HG03175 (cell line): ENCODE measurements at regions not wholly inside any gene's neighbourhood (a gene's known extent, or its start where the extent isn't known, plus 50 kb on each side); places are given as distances from the start of the nearest gene placed in this dataset.

Experiments
- ATAC-seq: cut with Tn5 transposase; IDR thresholded peaks from one replicate; pipeline ENCODE4 v1.9.1; 2021; ENCODE audit warnings: mild to moderate bottlenecking, moderate library complexity; ENCODE audit not compliant: unreplicated experiment

- ATAC-seq = no peak
Measured at GRCh38 chr4:38230121-38230801, 270.1 kb downstream of the PTTG2 start.

DNA sequence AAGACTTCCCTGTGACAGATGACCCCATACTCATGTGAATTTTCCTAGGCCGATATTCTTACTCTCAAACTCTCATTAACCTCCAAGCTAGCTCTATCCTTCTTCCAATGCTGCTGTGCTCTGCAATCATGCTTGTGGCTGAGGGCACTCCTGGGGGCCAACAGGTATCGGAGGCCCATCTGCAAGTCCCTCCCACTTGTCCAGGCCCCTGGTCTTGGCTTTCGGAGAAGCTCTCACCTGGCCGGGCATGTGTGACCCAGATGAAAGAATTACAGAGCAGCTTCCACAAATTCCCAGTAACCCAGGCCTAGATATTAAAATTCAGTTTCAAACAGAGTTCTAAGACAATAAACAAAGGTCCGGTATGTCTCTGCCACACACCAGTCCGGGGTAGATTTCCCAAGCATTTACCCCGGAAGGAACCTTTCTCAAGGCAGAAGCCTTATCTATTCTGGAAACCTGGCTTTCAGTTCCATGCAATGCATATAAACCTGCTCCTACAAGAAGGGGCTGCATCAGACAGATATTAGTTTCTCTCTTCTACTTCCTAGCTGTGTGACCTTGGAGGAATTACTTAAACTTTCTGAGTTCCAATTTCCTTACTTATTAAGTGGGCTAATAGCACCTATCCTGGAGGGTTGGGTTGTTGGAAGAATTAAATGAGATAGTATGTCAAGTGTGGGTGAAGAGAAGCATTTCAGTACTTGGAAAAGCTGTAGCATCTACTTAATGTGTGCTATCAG is 270.8 kb downstream of the PTTG2 start:
- ATAC-seq = no peak

DNA sequence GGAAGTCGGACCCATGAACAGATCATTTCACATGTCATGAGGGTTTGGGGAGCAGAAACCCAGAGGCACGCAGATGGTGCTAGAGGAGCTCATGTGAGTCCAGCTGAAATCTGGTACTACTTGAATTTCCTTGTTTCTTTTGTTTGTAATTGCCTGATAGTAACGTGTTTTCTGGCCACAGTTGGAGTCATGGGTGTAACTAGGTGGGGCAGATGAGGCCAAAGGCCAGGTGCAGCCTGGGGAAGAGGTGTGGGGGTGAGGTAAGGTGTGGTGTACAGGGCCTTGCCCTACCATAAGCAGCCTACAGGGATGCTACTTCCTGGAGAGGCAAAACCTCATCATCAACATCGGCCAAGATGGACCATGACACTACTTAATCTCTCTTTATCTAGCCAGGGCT is 271.4 kb downstream of the PTTG2 start:
- ATAC-seq = no peak

- ATAC-seq = no peak
Measured at GRCh38 chr4:38232741-38233140, 272.5 kb downstream of the PTTG2 start.

DNA sequence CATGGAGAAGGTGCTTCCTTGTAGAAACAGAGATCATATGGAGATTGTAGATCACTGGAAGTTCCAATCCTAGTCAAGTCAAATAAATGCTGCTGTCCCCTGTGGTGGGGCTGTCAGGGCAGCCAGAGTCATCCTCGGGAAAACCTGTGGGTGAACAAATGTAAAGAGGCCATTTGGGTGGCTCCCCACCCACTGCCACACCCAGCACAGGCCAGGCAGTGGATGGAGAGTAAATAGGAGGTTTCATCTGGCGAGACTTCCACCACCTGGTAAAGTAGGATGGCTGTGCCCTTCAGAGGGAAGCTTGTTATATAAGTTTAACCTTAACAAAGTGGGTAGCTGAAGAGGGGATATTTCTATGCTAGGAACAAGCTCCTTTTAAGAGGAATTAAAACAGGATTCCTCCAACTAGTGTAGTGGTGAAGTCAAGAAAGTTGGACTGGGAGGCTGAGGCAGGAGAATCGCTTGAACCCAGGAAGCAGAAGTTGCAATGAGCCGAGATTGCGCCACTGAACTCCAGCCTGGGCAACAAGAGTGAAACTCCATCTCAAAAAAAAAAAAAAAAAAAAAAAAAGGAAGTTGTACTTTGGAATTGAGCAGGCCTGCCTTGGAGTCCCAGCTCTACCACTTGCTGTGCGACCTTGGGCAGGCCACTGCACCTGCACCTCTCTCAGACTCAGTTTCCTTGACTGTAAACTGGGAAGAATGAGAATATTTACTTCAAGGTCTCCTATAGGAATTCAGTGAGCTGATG is 273.7 kb downstream of the PTTG2 start:
- ATAC-seq = no peak

- no peak for ATAC-seq
Measured at GRCh38 chr4:38235354-38235753, 275.2 kb downstream of the PTTG2 start.

GRCh38 chr4:38236003-38236402 is 275.8 kb downstream of the PTTG2 start:
- no peak for ATAC-seq

- no peak for ATAC-seq
Measured at GRCh38 chr4:38236503-38236902, 276.3 kb downstream of the PTTG2 start.

GRCh38 chr4:38237139-38237538 is 276.9 kb downstream of the PTTG2 start:
- ATAC-seq = no peak

DNA sequence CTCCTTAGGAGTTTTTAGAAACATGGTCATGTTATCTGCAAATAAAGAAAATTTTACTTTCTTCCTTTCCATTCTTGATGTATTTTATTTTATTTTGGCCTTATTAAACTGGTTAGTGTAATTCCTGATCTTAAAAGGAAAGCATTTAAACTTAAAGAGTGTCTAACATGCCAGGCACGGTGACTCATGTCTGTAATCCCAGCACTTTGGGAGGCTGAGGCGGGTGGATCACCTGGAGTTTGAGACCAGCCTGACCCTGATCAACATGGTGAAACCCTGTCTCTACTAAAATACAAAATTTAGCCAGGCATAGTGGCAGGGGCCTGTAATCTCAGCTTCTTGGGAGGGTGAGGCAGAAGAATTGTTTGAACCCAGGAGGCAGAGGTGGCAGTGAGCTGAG is 281.3 kb downstream of the PTTG2 start:
- no peak for ATAC-seq

DNA sequence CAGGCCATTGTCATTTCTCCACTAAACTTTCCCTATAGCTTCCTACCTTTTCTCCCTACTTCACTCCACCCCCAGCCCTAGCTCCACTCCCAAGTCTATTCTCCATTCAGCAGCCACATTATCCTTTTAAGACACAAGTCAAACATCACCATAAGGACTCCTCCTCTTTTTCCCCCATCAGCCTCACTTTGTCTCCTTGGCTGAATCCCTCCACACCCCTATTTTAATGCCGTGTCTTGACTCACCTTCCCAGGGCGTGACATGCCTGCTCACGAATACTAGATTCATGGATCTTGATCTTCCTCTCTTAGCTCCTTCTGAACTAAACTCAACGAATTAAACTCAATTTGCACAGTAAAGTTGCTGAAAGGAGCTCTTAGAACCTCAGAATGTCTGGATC is 281.9 kb downstream of the PTTG2 start:
- no peak for ATAC-seq

DNA sequence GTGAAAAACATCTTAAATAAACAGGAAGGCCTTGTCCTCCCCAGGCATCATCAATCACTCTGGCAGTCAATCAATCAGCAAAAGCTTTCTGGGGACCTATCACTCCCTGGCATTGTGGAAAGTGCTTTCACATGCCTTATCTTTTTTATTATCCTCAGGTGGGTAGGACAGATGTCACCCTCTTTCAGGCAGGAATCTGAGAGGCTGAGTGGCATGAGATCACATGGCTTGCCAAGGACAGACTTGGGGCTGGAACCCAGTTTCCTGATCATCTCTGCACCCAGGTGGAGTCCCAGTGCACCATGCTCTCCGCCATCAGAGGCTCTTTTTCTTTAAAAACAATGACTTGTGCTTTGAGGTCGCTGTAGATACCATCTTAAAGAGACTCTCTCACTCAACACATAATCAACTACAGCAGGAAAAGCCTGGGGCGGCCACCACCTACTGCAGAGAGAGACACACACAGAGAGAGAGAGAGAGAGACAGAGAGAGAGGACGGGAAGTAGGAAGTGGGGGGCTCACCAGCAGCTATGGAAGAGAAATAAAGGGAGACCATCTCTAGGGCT is 282.7 kb downstream of the PTTG2 start:
- no peak for ATAC-seq

GRCh38 chr4:38243388-38244053 is 283.3 kb downstream of the PTTG2 start:
- no peak for ATAC-seq

- no peak for ATAC-seq
Measured at GRCh38 chr4:38254825-38255224, 294.6 kb downstream of the PTTG2 start.

GRCh38 chr4:38255572-38255971 is 295.4 kb downstream of the PTTG2 start:
- no peak for ATAC-seq

DNA sequence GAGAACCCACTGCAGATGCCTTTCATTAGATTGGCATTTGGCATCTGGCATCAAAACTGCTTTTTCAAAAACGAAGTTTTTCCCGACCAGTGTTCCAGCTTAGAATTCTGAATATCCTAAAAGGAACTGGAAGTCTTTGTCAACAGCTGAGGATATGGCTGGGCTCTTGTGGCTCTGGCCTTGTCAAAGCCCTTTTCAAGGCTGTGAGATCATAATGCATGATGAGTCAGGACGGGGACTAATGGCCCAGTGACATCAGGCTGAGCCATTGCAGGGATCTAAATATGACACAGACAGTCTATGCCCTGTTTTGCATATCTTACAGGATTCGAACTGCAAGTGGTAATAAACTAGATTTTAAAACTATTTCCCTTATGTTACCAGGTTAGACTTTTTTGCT is 306.4 kb downstream of the PTTG2 start:
- ATAC-seq = no peak

GRCh38 chr4:38268108-38268820 is 308.1 kb downstream of the PTTG2 start:
- ATAC-seq = no peak

- ATAC-seq = no peak
Measured at GRCh38 chr4:38268837-38269236, 308.6 kb downstream of the PTTG2 start.

- no peak for ATAC-seq
Measured at GRCh38 chr4:38273407-38273806, 313.2 kb downstream of the PTTG2 start.

DNA sequence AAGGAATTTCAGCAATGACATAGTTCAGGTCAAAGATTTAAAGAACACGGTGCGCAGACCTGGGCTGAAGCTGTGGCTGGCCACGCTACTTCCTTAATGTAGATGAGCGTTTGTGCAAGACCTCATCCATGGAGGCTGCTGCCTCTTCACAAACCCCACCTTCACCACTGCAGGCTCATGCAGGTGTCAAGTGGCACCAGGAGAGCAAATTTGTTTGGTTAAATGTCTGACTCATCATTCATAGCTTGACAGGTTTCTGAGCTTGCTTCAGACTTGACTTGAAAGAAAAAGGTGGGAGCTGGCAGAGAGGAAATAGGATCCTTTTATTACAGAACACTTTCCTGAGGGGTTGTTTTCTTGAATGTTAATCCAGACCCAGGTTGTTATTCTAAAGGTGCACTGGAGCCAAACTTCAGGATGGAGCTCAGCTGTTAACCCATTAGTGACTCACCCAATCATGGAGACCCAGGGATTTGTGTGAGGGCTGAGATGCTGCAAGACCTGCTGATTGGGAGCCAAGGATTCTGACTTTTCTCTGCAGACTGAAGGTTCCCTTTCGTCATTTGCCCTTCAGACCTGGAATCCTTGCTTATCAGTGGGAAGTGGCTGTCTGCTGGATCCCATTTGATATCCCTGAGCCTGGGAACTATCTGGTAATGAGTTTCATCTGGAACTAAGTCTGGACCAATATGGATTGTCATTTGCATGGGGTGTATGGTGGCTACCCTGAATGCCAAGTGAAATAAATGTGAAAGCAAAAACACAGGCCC is 315.3 kb downstream of the PTTG2 start:
- no peak for ATAC-seq
